ENCODE measurements at regions not wholly inside any gene's neighbourhood (a gene's known extent, or its start where the extent isn't known, plus 50 kb on each side); places are given as distances from the start of the nearest gene placed in this dataset.

DNA sequence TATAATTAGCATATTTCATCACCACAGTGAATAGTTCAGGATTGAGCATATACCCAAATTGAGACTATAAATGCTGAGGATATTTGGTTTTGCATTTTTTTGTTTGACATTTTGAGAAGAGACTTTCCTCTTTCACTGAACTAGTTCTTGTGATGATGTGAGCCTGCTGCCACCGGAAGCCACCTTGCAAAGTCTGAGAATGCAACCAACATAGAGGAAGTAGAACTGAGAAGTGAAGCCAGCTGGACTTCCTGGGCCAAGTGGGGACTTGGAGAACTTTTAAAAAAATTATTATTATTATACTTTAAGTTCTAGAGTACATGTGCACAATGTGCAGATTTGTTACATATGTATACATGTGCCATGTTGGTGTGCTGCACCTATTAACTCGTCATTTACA, 102.3 kb downstream of the RPE65 start:
- Histone ChIP-seq H3K4me2 (ENCODE audit: low read depth, low read length, poor library complexity, severe bottlenecking) (no peak overlapping the region), H3K27me3 (ENCODE audit: insufficient read depth, low read length, poor library complexity, severe bottlenecking) (no peaks in the 10 kb centered on the region)
- TF ChIP-seq, protein P1, sequence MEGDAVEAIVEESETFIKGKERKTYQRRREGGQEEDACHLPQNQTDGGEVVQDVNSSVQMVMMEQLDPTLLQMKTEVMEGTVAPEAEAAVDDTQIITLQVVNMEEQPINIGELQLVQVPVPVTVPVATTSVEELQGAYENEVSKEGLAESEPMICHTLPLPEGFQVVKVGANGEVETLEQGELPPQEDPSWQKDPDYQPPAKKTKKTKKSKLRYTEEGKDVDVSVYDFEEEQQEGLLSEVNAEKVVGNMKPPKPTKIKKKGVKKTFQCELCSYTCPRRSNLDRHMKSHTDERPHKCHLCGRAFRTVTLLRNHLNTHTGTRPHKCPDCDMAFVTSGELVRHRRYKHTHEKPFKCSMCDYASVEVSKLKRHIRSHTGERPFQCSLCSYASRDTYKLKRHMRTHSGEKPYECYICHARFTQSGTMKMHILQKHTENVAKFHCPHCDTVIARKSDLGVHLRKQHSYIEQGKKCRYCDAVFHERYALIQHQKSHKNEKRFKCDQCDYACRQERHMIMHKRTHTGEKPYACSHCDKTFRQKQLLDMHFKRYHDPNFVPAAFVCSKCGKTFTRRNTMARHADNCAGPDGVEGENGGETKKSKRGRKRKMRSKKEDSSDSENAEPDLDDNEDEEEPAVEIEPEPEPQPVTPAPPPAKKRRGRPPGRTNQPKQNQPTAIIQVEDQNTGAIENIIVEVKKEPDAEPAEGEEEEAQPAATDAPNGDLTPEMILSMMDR (conservative IDR thresholded peaks at IDR 0.05; ENCODE audit: low read length) = no peak
- no peak for TF ChIP-seq EZH2phosphoT487 (IDR thresholded peaks at IDR 0.05; ENCODE audit: borderline replicate concordance)

DNA sequence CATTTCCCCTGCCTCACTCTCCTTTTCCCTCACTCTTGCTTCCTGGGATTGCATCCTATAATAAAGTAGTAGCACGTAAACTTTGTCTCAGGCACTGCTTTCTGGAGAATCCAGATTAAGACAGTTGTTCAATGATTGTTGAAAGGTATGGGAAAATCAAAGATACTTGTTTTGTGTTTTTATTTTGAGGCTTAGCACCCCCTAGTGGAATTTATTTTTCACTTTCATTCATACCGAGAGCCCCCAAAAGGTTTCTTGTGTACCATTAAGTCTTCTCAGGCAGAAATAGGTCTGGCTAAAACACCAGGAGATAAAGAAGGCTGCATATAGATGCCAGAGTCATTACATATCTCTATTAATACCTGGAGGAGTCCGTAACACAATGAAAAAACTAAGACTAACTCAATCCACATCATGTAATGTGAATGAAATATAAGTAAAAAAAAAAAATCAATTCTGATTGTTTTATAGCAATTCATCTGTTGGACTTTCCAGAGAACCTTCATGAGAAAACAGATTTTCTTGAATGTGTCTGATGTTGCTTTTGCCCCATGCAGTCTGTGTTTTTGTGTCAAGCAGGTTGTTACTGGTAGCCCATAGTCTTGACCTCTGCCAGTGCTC, 103.5 kb downstream of the RPE65 start:
- no peaks in the 10 kb centered on the region for H3K4me1 ChIP-seq (ENCODE audit: insufficient read depth, low read length, poor library complexity, severe bottlenecking)
- H3K4me3 ChIP-seq (ENCODE audit: low read length, poor library complexity, severe bottlenecking) = no peak overlapping the region
- H4K20me1 ChIP-seq (ENCODE audit: insufficient read depth, low read length, poor library complexity, severe bottlenecking) = no peaks in the 10 kb centered on the region
- TF ChIP-seq EZH2phosphoT487 (IDR thresholded peaks at IDR 0.05; ENCODE audit: borderline replicate concordance) = no peak
- TF ChIP-seq, protein P1 (conservative IDR thresholded peaks at IDR 0.05; ENCODE audit: low read length) = peak; percentile 68
- no peak overlapping the region for H3K4me2 ChIP-seq (ENCODE audit: low read depth, low read length, poor library complexity, severe bottlenecking)
- H2AFZ ChIP-seq (ENCODE audit: low read length) = no peak overlapping the region
- no peaks in the 10 kb centered on the region for H3K27me3 ChIP-seq (ENCODE audit: insufficient read depth, low read length, poor library complexity, severe bottlenecking)
- no peaks in the 10 kb centered on the region for H3K79me2 ChIP-seq (ENCODE audit: insufficient read depth, low read length)
- H3K9ac ChIP-seq (ENCODE audit: low read depth, low read length, poor library complexity, severe bottlenecking) = no peak overlapping the region
- H3F3A ChIP-seq (ENCODE audit: low read depth) = no peaks in the 10 kb centered on the region
- no peaks in the 10 kb centered on the region for H3K9me3 ChIP-seq (ENCODE audit: insufficient read depth, low read depth, low read length)
- no peaks in the 10 kb centered on the region for H3K9me2 ChIP-seq (replicated peaks; ENCODE audit: low read depth, low read length)
- H3K36me3 ChIP-seq (ENCODE audit: insufficient read depth, low read length) = no peaks in the 10 kb centered on the region

More for the DNA sequence above, 102.3 kb downstream of the RPE65 start:
- Histone ChIP-seq H4K20me1 (ENCODE audit: insufficient read depth, low read length, poor library complexity, severe bottlenecking) (no peaks in the 10 kb centered on the region), H3K4me1 (ENCODE audit: insufficient read depth, low read length, poor library complexity, severe bottlenecking) (no peaks in the 10 kb centered on the region), H3K79me2 (ENCODE audit: insufficient read depth, low read length) (no peaks in the 10 kb centered on the region), H3K36me3 (ENCODE audit: insufficient read depth, low read length) (no peaks in the 10 kb centered on the region), H3K9ac (ENCODE audit: low read depth, low read length, poor library complexity, severe bottlenecking) (no peak overlapping the region), H3K4me3 (ENCODE audit: low read length, poor library complexity, severe bottlenecking) (no peak overlapping the region), H3K9me3 (ENCODE audit: insufficient read depth, low read depth, low read length) (no peaks in the 10 kb centered on the region), H3K9me2 (replicated peaks; ENCODE audit: low read depth, low read length) (no peaks in the 10 kb centered on the region), H3F3A (ENCODE audit: low read depth) (no peaks in the 10 kb centered on the region), H2AFZ (ENCODE audit: low read length) (no peak overlapping the region)

DNA sequence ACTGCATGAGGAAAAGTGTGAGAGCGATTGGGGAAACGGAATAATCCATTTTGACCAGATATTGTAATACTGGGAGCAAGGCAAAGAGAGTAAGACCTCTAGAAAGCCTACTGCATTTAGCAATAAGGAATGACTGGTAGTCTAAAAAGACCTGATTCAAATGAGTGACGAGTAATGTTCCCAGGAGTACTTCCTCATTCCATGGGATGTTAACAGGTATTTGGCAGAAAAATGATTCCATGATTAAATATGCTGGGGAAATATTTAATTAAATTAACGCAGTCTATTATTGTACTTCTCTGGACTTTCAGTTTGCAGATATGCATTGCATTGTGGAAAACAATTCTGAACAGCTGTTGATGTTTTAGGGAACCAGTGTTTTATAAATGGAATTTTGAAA, 105.5 kb downstream of the RPE65 start:
- no peaks in the 10 kb centered on the region for H3K9me3 ChIP-seq (ENCODE audit: insufficient read depth, low read depth, low read length)
- no peaks in the 10 kb centered on the region for H3K27me3 ChIP-seq (ENCODE audit: insufficient read depth, low read length, poor library complexity, severe bottlenecking)
- no peak overlapping the region for H3K9ac ChIP-seq (ENCODE audit: low read depth, low read length, poor library complexity, severe bottlenecking)
- H3F3A ChIP-seq (ENCODE audit: low read depth) = no peaks in the 10 kb centered on the region
- TF ChIP-seq EZH2phosphoT487 (IDR thresholded peaks at IDR 0.05; ENCODE audit: borderline replicate concordance) = no peak
- TF ChIP-seq, protein P1 (conservative IDR thresholded peaks at IDR 0.05; ENCODE audit: low read length) = no peak
- no peaks in the 10 kb centered on the region for H3K36me3 ChIP-seq (ENCODE audit: insufficient read depth, low read length)
- no peak overlapping the region for H3K4me2 ChIP-seq (ENCODE audit: low read depth, low read length, poor library complexity, severe bottlenecking)
- no peaks in the 10 kb centered on the region for H4K20me1 ChIP-seq (ENCODE audit: insufficient read depth, low read length, poor library complexity, severe bottlenecking)
- H3K79me2 ChIP-seq (ENCODE audit: insufficient read depth, low read length) = no peaks in the 10 kb centered on the region
- no peak overlapping the region for H3K4me3 ChIP-seq (ENCODE audit: low read length, poor library complexity, severe bottlenecking)
- H3K9me2 ChIP-seq (replicated peaks; ENCODE audit: low read depth, low read length) = no peaks in the 10 kb centered on the region
- no peak overlapping the region for H2AFZ ChIP-seq (ENCODE audit: low read length)
- no peaks in the 10 kb centered on the region for H3K4me1 ChIP-seq (ENCODE audit: insufficient read depth, low read length, poor library complexity, severe bottlenecking)
